ENCODE measurements at regions not wholly inside any gene's neighbourhood (a gene's known extent, or its start where the extent isn't known, plus 50 kb on each side); places are given as distances from the start of the nearest gene placed in this dataset.

DNA sequence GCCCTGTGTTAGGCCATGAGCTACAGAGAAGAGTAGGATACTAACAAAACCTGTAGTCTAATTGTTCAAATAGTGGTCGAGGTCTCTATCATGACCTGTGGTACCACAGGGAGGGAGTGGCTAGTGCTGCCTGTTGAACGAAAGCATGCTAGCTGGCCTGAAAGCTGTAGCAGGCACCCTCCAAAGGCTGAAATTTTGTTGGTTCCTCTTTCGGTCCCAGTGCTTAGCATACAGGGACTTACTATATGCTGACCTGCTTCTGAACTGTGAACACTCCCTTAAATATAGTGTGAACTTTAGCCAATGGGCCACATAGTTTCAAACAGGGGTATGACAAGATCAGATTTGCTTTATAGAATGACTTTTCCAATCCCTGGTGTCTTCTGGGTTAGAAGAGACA lies 113.4 kb downstream of the PJA1 start:
- no peak for TF ChIP-seq POLR2A (IDR thresholded peaks at IDR 0.05; ENCODE audit: low read depth, low read length)
- TF ChIP-seq CTCF (IDR thresholded peaks at IDR 0.05; ENCODE audit: extremely low read depth in 1 of 2, insufficient read depth in 1 of 2, low read depth in 1 of 2, low read length in 2 of 2) = no peak
- TF ChIP-seq EZH2 (IDR thresholded peaks at IDR 0.05; ENCODE audit: borderline replicate concordance, low read depth, low read length, severe bottlenecking) = no peak
- no peak for TF ChIP-seq POLR2AphosphoS5 (IDR thresholded peaks at IDR 0.05; ENCODE audit: insufficient read depth, low read depth, low read length)
- TF ChIP-seq, protein P1, sequence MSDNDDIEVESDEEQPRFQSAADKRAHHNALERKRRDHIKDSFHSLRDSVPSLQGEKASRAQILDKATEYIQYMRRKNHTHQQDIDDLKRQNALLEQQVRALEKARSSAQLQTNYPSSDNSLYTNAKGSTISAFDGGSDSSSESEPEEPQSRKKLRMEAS (IDR thresholded peaks at IDR 0.05; ENCODE audit: insufficient read depth, insufficient read length) = no peak
- no peak for TF ChIP-seq JUN (IDR thresholded peaks at IDR 0.05; ENCODE audit: borderline replicate concordance, insufficient read depth, insufficient read length, low read depth)
- TF ChIP-seq MYC (IDR thresholded peaks at IDR 0.05; ENCODE audit: low read depth, low read length) = no peak
- TF ChIP-seq FOS (IDR thresholded peaks at IDR 0.05; ENCODE audit: borderline replicate concordance, insufficient read depth, low read length) = no peak

Measured in endothelial cell of umbilical vein (primary cell).